ENCODE measurements at regions not wholly inside any gene's neighbourhood (a gene's known extent, or its start where the extent isn't known, plus 50 kb on each side); places are given as distances from the start of the nearest gene placed in this dataset.
"Not testable (repeated sequence)": the region's sequence is repeated elsewhere in the genome, so short reads cannot be mapped to it uniquely, and the experiment has no call there.

- Histone ChIP-seq H3K27me3 (ENCODE audit: control insufficient read depth, insufficient read depth, low read length) (no peaks in the 10 kb centered on the region), H3K4me1 (ENCODE audit: control insufficient read depth, insufficient read depth, low read length) (peaks cover 11% of the 10 kb centered on the region)
Observed at GRCh38 chr12:14191612-14192011, 173.9 kb upstream of the ATF7IP start.

GRCh38 chr12:14193639-14194038 lies 171.8 kb upstream of the ATF7IP start:
- Histone ChIP-seq H3K36me3 (ENCODE audit: control insufficient read depth, insufficient read depth, low read length) (no peaks in the 10 kb centered on the region), H3K9ac (ENCODE audit: low read length) (no peak overlapping the region), H3K4me3 (ENCODE audit: low read length) (no peak overlapping the region), H3K27me3 (ENCODE audit: control insufficient read depth, insufficient read depth, low read length) (no peaks in the 10 kb centered on the region), H3K4me1 (ENCODE audit: control insufficient read depth, insufficient read depth, low read length) (peaks cover 8% of the 10 kb centered on the region), H3K9me3 (ENCODE audit: control insufficient read depth, low read length) (no peaks in the 10 kb centered on the region)

More at GRCh38 chr12:14191612-14192011, 173.9 kb upstream of the ATF7IP start:
- Histone ChIP-seq H3K9ac (ENCODE audit: low read length) (no peak overlapping the region), H3K4me3 (ENCODE audit: low read length) (no peak overlapping the region), H3K9me3 (ENCODE audit: control insufficient read depth, low read length) (no peaks in the 10 kb centered on the region), H3K36me3 (ENCODE audit: control insufficient read depth, insufficient read depth, low read length) (no peaks in the 10 kb centered on the region)

GRCh38 chr12:14194572-14194971 lies 170.9 kb upstream of the ATF7IP start:
- H3K4me3 ChIP-seq (ENCODE audit: low read length), result no peak overlapping the region
- H3K9me3 ChIP-seq (ENCODE audit: control insufficient read depth, low read length), result no peaks in the 10 kb centered on the region
- H3K36me3 ChIP-seq (ENCODE audit: control insufficient read depth, insufficient read depth, low read length), result no peaks in the 10 kb centered on the region
- H3K9ac ChIP-seq (ENCODE audit: low read length), result no peak overlapping the region
- no peaks in the 10 kb centered on the region for H3K27me3 ChIP-seq (ENCODE audit: control insufficient read depth, insufficient read depth, low read length)
- H3K4me1 ChIP-seq (ENCODE audit: control insufficient read depth, insufficient read depth, low read length), result no peaks in the 10 kb centered on the region

- Histone ChIP-seq H3K4me1 (ENCODE audit: control insufficient read depth, insufficient read depth, low read length) (no peaks in the 10 kb centered on the region), H3K9me3 (ENCODE audit: control insufficient read depth, low read length) (no peaks in the 10 kb centered on the region), H3K9ac (ENCODE audit: low read length) (no peak overlapping the region), H3K27me3 (ENCODE audit: control insufficient read depth, insufficient read depth, low read length) (no peaks in the 10 kb centered on the region), H3K36me3 (ENCODE audit: control insufficient read depth, insufficient read depth, low read length) (no peaks in the 10 kb centered on the region), H3K4me3 (ENCODE audit: low read length) (no peak overlapping the region)
Observed at GRCh38 chr12:14199455-14200198, 165.9 kb upstream of the ATF7IP start.

- H3K9me3 ChIP-seq (ENCODE audit: control insufficient read depth, low read length), result no peaks in the 10 kb centered on the region
Observed at GRCh38 chr12:14200598-14200997, 164.9 kb upstream of the ATF7IP start.

GRCh38 chr12:14201291-14201690 lies 164.2 kb upstream of the ATF7IP start:
- H3K4me1 ChIP-seq (ENCODE audit: control insufficient read depth, insufficient read depth, low read length), result no peaks in the 10 kb centered on the region
- no peaks in the 10 kb centered on the region for H3K36me3 ChIP-seq (ENCODE audit: control insufficient read depth, insufficient read depth, low read length)
- H3K9me3 ChIP-seq (ENCODE audit: control insufficient read depth, low read length), result no peaks in the 10 kb centered on the region
- H3K9ac ChIP-seq (ENCODE audit: low read length), result no peak overlapping the region
- H3K4me3 ChIP-seq (ENCODE audit: low read length), result no peak overlapping the region
- no peaks in the 10 kb centered on the region for H3K27me3 ChIP-seq (ENCODE audit: control insufficient read depth, insufficient read depth, low read length)

More at GRCh38 chr12:14200598-14200997, 164.9 kb upstream of the ATF7IP start:
- Histone ChIP-seq H3K36me3 (ENCODE audit: control insufficient read depth, insufficient read depth, low read length) (no peaks in the 10 kb centered on the region), H3K9ac (ENCODE audit: low read length) (no peak overlapping the region), H3K4me1 (ENCODE audit: control insufficient read depth, insufficient read depth, low read length) (no peaks in the 10 kb centered on the region), H3K4me3 (ENCODE audit: low read length) (no peak overlapping the region), H3K27me3 (ENCODE audit: control insufficient read depth, insufficient read depth, low read length) (no peaks in the 10 kb centered on the region)

- H3K4me1 ChIP-seq (ENCODE audit: control insufficient read depth, insufficient read depth, low read length), result peaks cover 24% of the 10 kb centered on the region
- H3K27me3 ChIP-seq (ENCODE audit: control insufficient read depth, insufficient read depth, low read length), result no peaks in the 10 kb centered on the region
- no peak overlapping the region for H3K4me3 ChIP-seq (ENCODE audit: low read length)
- H3K36me3 ChIP-seq (ENCODE audit: control insufficient read depth, insufficient read depth, low read length), result no peaks in the 10 kb centered on the region
- H3K9ac ChIP-seq (ENCODE audit: low read length), result no peak overlapping the region
- no peaks in the 10 kb centered on the region for H3K9me3 ChIP-seq (ENCODE audit: control insufficient read depth, low read length)
Observed at GRCh38 chr12:14207905-14208551, 157.5 kb upstream of the ATF7IP start.

- H3K4me1 ChIP-seq (ENCODE audit: control insufficient read depth, insufficient read depth, low read length), result peaks cover 33% of the 10 kb centered on the region
Observed at GRCh38 chr12:14211947-14212387, 153.5 kb upstream of the ATF7IP start.

GRCh38 chr12:14213542-14213941 lies 151.9 kb upstream of the ATF7IP start:
- Histone ChIP-seq H3K4me3 (ENCODE audit: low read length) (no peak overlapping the region), H3K9me3 (ENCODE audit: control insufficient read depth, low read length) (no peaks in the 10 kb centered on the region), H3K27me3 (ENCODE audit: control insufficient read depth, insufficient read depth, low read length) (no peaks in the 10 kb centered on the region), H3K9ac (ENCODE audit: low read length) (no peak overlapping the region), H3K36me3 (ENCODE audit: control insufficient read depth, insufficient read depth, low read length) (no peaks in the 10 kb centered on the region), H3K4me1 (ENCODE audit: control insufficient read depth, insufficient read depth, low read length) (peaks cover 20% of the 10 kb centered on the region)

More at GRCh38 chr12:14211947-14212387, 153.5 kb upstream of the ATF7IP start:
- H3K9me3 ChIP-seq (ENCODE audit: control insufficient read depth, low read length), result no peaks in the 10 kb centered on the region
- H3K4me3 ChIP-seq (ENCODE audit: low read length), result no peak overlapping the region
- H3K36me3 ChIP-seq (ENCODE audit: control insufficient read depth, insufficient read depth, low read length), result no peaks in the 10 kb centered on the region
- no peaks in the 10 kb centered on the region for H3K27me3 ChIP-seq (ENCODE audit: control insufficient read depth, insufficient read depth, low read length)
- no peak overlapping the region for H3K9ac ChIP-seq (ENCODE audit: low read length)

GRCh38 chr12:14214495-14214894 lies 151.0 kb upstream of the ATF7IP start:
- Histone ChIP-seq H3K9ac (ENCODE audit: low read length) (no peak overlapping the region), H3K4me1 (ENCODE audit: control insufficient read depth, insufficient read depth, low read length) (peaks cover 27% of the 10 kb centered on the region), H3K36me3 (ENCODE audit: control insufficient read depth, insufficient read depth, low read length) (no peaks in the 10 kb centered on the region), H3K4me3 (ENCODE audit: low read length) (no peak overlapping the region), H3K9me3 (ENCODE audit: control insufficient read depth, low read length) (no peaks in the 10 kb centered on the region), H3K27me3 (ENCODE audit: control insufficient read depth, insufficient read depth, low read length) (no peaks in the 10 kb centered on the region)

- not testable (repeated sequence) for H3K36me3 ChIP-seq (ENCODE audit: control insufficient read depth, insufficient read depth, low read length); H3K27me3 ChIP-seq (ENCODE audit: control insufficient read depth, insufficient read depth, low read length); H3K9me3 ChIP-seq (ENCODE audit: control insufficient read depth, low read length); H3K4me3 ChIP-seq (ENCODE audit: low read length); H3K9ac ChIP-seq (ENCODE audit: low read length)
- peaks cover 33% of the 10 kb centered on the region for H3K4me1 ChIP-seq (ENCODE audit: control insufficient read depth, insufficient read depth, low read length)
Observed at GRCh38 chr12:14215949-14216348, 149.5 kb upstream of the ATF7IP start.

GRCh38 chr12:14216405-14217294 lies 148.8 kb upstream of the ATF7IP start:
- H3K9ac ChIP-seq (ENCODE audit: low read length), result no peak overlapping the region
- no peaks in the 10 kb centered on the region for H3K36me3 ChIP-seq (ENCODE audit: control insufficient read depth, insufficient read depth, low read length)
- no peaks in the 10 kb centered on the region for H3K27me3 ChIP-seq (ENCODE audit: control insufficient read depth, insufficient read depth, low read length)
- H3K9me3 ChIP-seq (ENCODE audit: control insufficient read depth, low read length), result no peaks in the 10 kb centered on the region
- no peak overlapping the region for H3K4me3 ChIP-seq (ENCODE audit: low read length)
- H3K4me1 ChIP-seq (ENCODE audit: control insufficient read depth, insufficient read depth, low read length), result peaks cover 33% of the 10 kb centered on the region
